OCI-LY7 (cell line): ENCODE measurements at regions not wholly inside any gene's neighbourhood (a gene's known extent, or its start where the extent isn't known, plus 50 kb on each side); places are given as distances from the start of the nearest gene placed in this dataset.

Source experiments
- BruUV-seq: library from RNA; stranded (reverse); fragments of 400-500 nt; replicated peaks from 2 replicates; lab custom pipeline; 2021; lab: Mats Ljungman, UMichigan
- CTCF ChIA-PET: fragments of 300-600 bp; sonication (Branson Sonifier 250); formaldehyde crosslinking; loops from one replicate; lab custom pipeline; 2022; ENCODE audit warnings: antibody characterized with exemption; ENCODE audit not compliant: unreplicated experiment; lab: Charles Lee
- POLR2A ChIA-PET: fragments of 300-600 bp; sonication (Branson Sonifier 250); formaldehyde crosslinking; loops from one replicate; lab custom pipeline; 2022; ENCODE audit warnings: antibody characterized with exemption; lab: Charles Lee
- DNase-seq: peaks from one replicate; pipeline ENCODE4 v3.0.0-alpha.2; 2015; ENCODE audit warnings: low spot score
- H2AFZ ChIP-seq: fragments of 200-600 bp; sonication (generic), shearing (Covaris generic); 2 replicates; pipeline ENCODE4 v1.6.1; 2014; ENCODE audit warnings: mild to moderate bottlenecking, antibody characterized with exemption, low read length, moderate library complexity
- H3K27ac ChIP-seq: fragments of 200-600 bp; sonication (generic); 2 replicates; pipeline ENCODE4 v1.5.1; 2014; ENCODE audit warnings: mixed run types, low read depth, mild to moderate bottlenecking, moderate library complexity, low read length, inconsistent platforms; ENCODE audit not compliant: poor library complexity, severe bottlenecking
- H3K36me3 ChIP-seq: fragments of 200-600 bp; sonication (generic); 2 replicates; pipeline ENCODE4 v1.6.1; 2014; ENCODE audit warnings: mild to moderate bottlenecking, antibody characterized with exemption, low read length, moderate library complexity, mixed read lengths; ENCODE audit not compliant: insufficient read depth
- H3K4me1 ChIP-seq: fragments of 200-600 bp; sonication (generic); 2 replicates; pipeline ENCODE4 v1.5.1; 2014; ENCODE audit warnings: mild to moderate bottlenecking, low read length; ENCODE audit not compliant: insufficient read depth, poor library complexity, severe bottlenecking
- H3K4me2 ChIP-seq: fragments of 200-600 bp; sonication (generic); 2 replicates; pipeline ENCODE4 v1.6.1; 2014; ENCODE audit warnings: mild to moderate bottlenecking, low read length
- H3K4me3 ChIP-seq: fragments of 200-600 bp; sonication (generic); 2 replicates; pipeline ENCODE4 v1.5.1; 2014; ENCODE audit warnings: mild to moderate bottlenecking, low read depth, low read length; ENCODE audit not compliant: poor library complexity, severe bottlenecking
- H3K79me2 ChIP-seq: fragments of 200-600 bp; sonication (generic); 2 replicates; pipeline ENCODE4 v1.6.1; 2016; ENCODE audit warnings: low read depth, mild to moderate bottlenecking, low read length, moderate library complexity, mixed read lengths; ENCODE audit not compliant: insufficient read depth
- H3K9me2 ChIP-seq: fragments of 200-600 bp; sonication (generic); 2 replicates; pipeline ENCODE4 v1.6.1; 2016; ENCODE audit warnings: mild to moderate bottlenecking, low read length, mixed read lengths; ENCODE audit not compliant: insufficient read depth
- H3K9me3 ChIP-seq: fragments of 200-600 bp; sonication (generic); 2 replicates; pipeline ENCODE4 v1.6.1; 2014; ENCODE audit warnings: mild to moderate bottlenecking, mixed run types, low read length, mixed read lengths
- H4K20me1 ChIP-seq: fragments of 200-600 bp; sonication (generic); 2 replicates; pipeline ENCODE4 v1.6.1; 2014; ENCODE audit warnings: mild to moderate bottlenecking, antibody characterized with exemption, low read length, moderate library complexity, mixed read lengths; ENCODE audit not compliant: insufficient read depth
- CTCF ChIP-seq: fragments of 200-600 bp; sonication (generic); conservative IDR thresholded peaks from 2 replicates; pipeline ENCODE4 v1.5.1; 2014; ENCODE audit warnings: mild to moderate bottlenecking, antibody characterized with exemption, low read length, moderate library complexity, mixed read lengths
- EZH2phosphoT487 ChIP-seq: fragments of 200-600 bp; sonication (generic); IDR thresholded peaks from 2 replicates; pipeline ENCODE4 v1.6.1; 2018; ENCODE audit warnings: low read depth, borderline replicate concordance, mild to moderate bottlenecking, mixed run types, antibody characterized with exemption, low read length, moderate library complexity, mixed read lengths
- intact Hi-C: fragments of 100-400 bp; cut with micrococcal nuclease; formaldehyde crosslinking; loops from one replicate; pipeline ENCODE4 v1.10.0; 2022; ENCODE audit not compliant: unreplicated experiment

- Histone ChIP-seq H3K4me1 (no peaks in the 10 kb centered on the region), H2AFZ (no peak overlapping the region), H3K4me2 (no peak overlapping the region), H3K79me2 (no peaks in the 10 kb centered on the region), H3K9me2 (no peaks in the 10 kb centered on the region), H3K9me3 (no peaks in the 10 kb centered on the region), H4K20me1 (no peaks in the 10 kb centered on the region), H3K27ac (no peak overlapping the region), H3K4me3 (no peak overlapping the region), H3K36me3 (no peaks in the 10 kb centered on the region)
- CTCF ChIA-PET = no interaction called here
- POLR2A ChIA-PET = no interaction called here
- intact Hi-C loops = no loop called here
- no peak for DNase-seq
- TF ChIP-seq CTCF = no peak
- no TSS peak for BruUV-seq
Observed at GRCh38 chr18:67933271-67933670, 416.8 kb upstream of the DSEL start.

- Histone ChIP-seq H3K4me3 (no peak overlapping the region), H3K9me2 (no peaks in the 10 kb centered on the region), H4K20me1 (no peaks in the 10 kb centered on the region), H3K4me1 (no peaks in the 10 kb centered on the region), H3K27ac (no peak overlapping the region), H3K36me3 (no peaks in the 10 kb centered on the region), H3K9me3 (no peaks in the 10 kb centered on the region), H3K4me2 (no peak overlapping the region), H2AFZ (no peak overlapping the region), H3K79me2 (no peaks in the 10 kb centered on the region)
- no peak for TF ChIP-seq CTCF
- ChIA-PET POLR2A (no interaction called here), CTCF (no interaction called here)
- intact Hi-C loops = no loop called here
- no TSS peak for BruUV-seq
- DNase-seq = no peak
Observed at GRCh38 chr18:67932271-67932670, 415.8 kb upstream of the DSEL start.

DNA sequence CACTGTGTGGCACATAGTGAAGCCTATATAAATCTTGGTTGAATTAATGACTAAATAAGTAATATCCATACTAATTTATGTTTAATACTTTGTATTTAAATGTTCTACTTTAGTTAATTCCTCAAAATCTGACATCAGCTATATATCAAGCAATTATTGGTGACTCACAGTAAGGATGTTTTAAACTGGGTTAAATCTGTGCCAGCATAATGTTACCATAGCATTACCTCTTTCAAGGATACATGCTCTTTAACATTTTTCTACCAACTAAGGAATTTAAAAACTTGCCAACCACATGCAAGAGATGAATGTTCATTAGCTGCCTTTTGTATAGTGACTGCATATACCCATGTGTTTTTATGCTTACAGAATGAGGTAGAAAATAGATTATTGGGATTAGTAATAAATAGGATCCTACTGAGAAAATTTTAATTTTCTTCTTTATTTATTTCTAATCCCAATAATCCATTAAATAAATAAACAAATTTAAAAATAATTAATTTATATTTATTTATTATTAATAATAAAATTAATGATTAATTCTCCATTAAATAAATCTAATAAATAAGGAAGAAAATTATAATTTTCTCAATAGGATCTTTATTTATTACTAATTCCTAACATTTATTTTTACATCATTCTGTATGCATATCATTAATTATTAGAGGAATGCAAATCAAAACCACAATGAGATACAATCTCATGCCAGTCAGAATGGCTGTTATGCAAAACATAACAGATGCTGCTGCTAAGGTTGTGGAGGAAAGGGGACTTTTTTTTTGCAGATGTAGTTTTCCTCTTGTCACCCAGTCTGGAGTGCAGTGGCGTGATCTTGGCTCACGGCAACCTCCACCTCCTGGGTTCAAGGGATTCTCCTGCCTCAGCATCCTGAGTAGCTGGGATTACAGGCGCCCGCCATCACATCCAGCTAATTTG is 410.7 kb upstream of the DSEL start:
- intact Hi-C loops = no loop called here

More for the DNA sequence above, 410.7 kb upstream of the DSEL start:
- no peaks in the 10 kb centered on the region for H4K20me1 ChIP-seq
- H3K4me1 ChIP-seq = no peaks in the 10 kb centered on the region
- H2AFZ ChIP-seq = no peak overlapping the region
- DNase-seq = no peak
- H3K4me2 ChIP-seq = no peak overlapping the region
- no peaks in the 10 kb centered on the region for H3K9me3 ChIP-seq
- BruUV-seq = no TSS peak
- ChIA-PET CTCF (no interaction called here), POLR2A (no interaction called here)
- H3K4me3 ChIP-seq = no peak overlapping the region
- H3K79me2 ChIP-seq = no peaks in the 10 kb centered on the region
- no peak overlapping the region for H3K27ac ChIP-seq
- TF ChIP-seq CTCF = no peak
- TF ChIP-seq EZH2phosphoT487 = no peak
- no peaks in the 10 kb centered on the region for H3K36me3 ChIP-seq
- no peaks in the 10 kb centered on the region for H3K9me2 ChIP-seq
